Endothelial cell of umbilical vein (primary cell): ENCODE measurements at regions not wholly inside any gene's neighbourhood (a gene's known extent, or its start where the extent isn't known, plus 50 kb on each side); places are given as distances from the start of the nearest gene placed in this dataset.

ENCODE experiments used
- BruUV-seq: library from RNA; stranded (reverse); fragments of 400-500 nt; replicated peaks from 2 replicates; lab custom pipeline; 2021; lab: Mats Ljungman, UMichigan
- CTCF ChIA-PET: fragments of 300-600, 350-600 bp; sonication (Branson Sonifier 250); formaldehyde crosslinking; loops from one replicate; lab custom pipeline; 2021; ENCODE audit warnings: antibody characterized with exemption, inconsistent platforms; lab: Charles Lee
- POLR2A ChIA-PET: fragments of 300-600, 350-600 bp; sonication (Branson Sonifier 250); formaldehyde crosslinking; loops from one replicate; lab custom pipeline; 2021; ENCODE audit warnings: antibody characterized with exemption, inconsistent platforms; lab: Charles Lee
- DNase-seq: peaks from one replicate; pipeline ENCODE4 v3.0.0-alpha.2; 2011; ENCODE audit warnings: low read depth, low spot score
- FAIRE-seq: peaks from 2 replicates; lab custom pipeline; 2011; peaks lifted over from hg19 to GRCh38; lab: Jason Lieb, UNC
- H2AFZ ChIP-seq: 2 replicates; pipeline ENCODE4 v1.6.0; 2012; ENCODE audit warnings: low read depth, low read length, control low read depth, inconsistent platforms
- H3K27ac ChIP-seq: 2 replicates; pipeline ENCODE4 v1.5.1; 2011; ENCODE audit warnings: low read depth, mild to moderate bottlenecking, control low read depth, low read length, moderate library complexity; ENCODE audit not compliant: insufficient read depth
- H3K27me3 ChIP-seq, 2 experiments: 2 replicates each; pipeline versions ENCODE4 v1.6.0 to v1.6.1; 2011; ENCODE audit warnings: low read length in 2 of 2, mixed read lengths in 1 of 2; ENCODE audit not compliant: control insufficient read depth in 2 of 2, insufficient read depth in 2 of 2
- H3K36me3 ChIP-seq, 2 experiments: 2 replicates in 1 of 2; 3 replicates in 1 of 2; pipeline ENCODE4 v1.5.1; 2011; ENCODE audit warnings: low read length in 2 of 2, mild to moderate bottlenecking in 1 of 2, moderate library complexity in 1 of 2; ENCODE audit not compliant: control insufficient read depth in 2 of 2, insufficient read depth in 2 of 2; ENCODE audit errors: extremely low read depth in 1 of 2
- H3K4me1 ChIP-seq: 3 replicates; pipeline ENCODE4 v1.5.1; 2011; ENCODE audit warnings: mild to moderate bottlenecking, low read length; ENCODE audit not compliant: control insufficient read depth, insufficient read depth; ENCODE audit errors: extremely low read depth
- H3K4me2 ChIP-seq: 2 replicates; pipeline ENCODE4 v1.6.1; 2011; ENCODE audit warnings: low read length, control low read depth, mixed read lengths; ENCODE audit not compliant: insufficient read depth
- H3K4me3 ChIP-seq, 3 experiments: fragments of 200-600 bp in 1 of 3; sonication (generic), shearing (Covaris generic) in 1 of 3; replicated peaks in 1 of 3; 2 replicates each; pipeline ENCODE4 v1.5.1; 2011 to 2016; ENCODE audit warnings: control low read depth in 3 of 3, low read length in 3 of 3, mild to moderate bottlenecking in 2 of 3, inconsistent platforms in 1 of 3, low read depth in 1 of 3, moderate library complexity in 1 of 3; ENCODE audit not compliant: insufficient read depth in 1 of 3
- H3K79me2 ChIP-seq: 2 replicates; pipeline ENCODE4 v1.6.0; 2012; ENCODE audit warnings: low read length, inconsistent platforms; ENCODE audit not compliant: control insufficient read depth, insufficient read depth
- H3K9ac ChIP-seq: replicated peaks from 2 replicates; pipeline ENCODE3; 2011; ENCODE audit warnings: low read length, control low read depth; ENCODE audit not compliant: insufficient read depth; ENCODE audit errors: extremely low read depth
- H3K9me1 ChIP-seq: replicated peaks from 3 replicates; pipeline ENCODE4 v1.6.0; 2011; ENCODE audit warnings: mild to moderate bottlenecking, low read length; ENCODE audit not compliant: control insufficient read depth, insufficient read depth; ENCODE audit errors: extremely low read depth
- H3K9me3 ChIP-seq: replicated peaks from 2 replicates; pipeline ENCODE4 v1.5.1; 2012; ENCODE audit warnings: low read length, inconsistent platforms; ENCODE audit not compliant: control insufficient read depth, insufficient read depth
- H4K20me1 ChIP-seq: replicated peaks from 2 replicates; pipeline ENCODE3; 2011; ENCODE audit warnings: mild to moderate bottlenecking, low read length; ENCODE audit not compliant: control insufficient read depth, insufficient read depth; ENCODE audit errors: extremely low read depth
- CTCF ChIP-seq, 2 donors: IDR thresholded peaks; 1 replicate in 1 of 2; 2 replicates in 1 of 2; pipeline ENCODE4 v1.5.1; 2011; ENCODE audit warnings: low read length in 2 of 2, mild to moderate bottlenecking in 2 of 2, moderate library complexity in 2 of 2, control low read depth in 1 of 2, inconsistent platforms in 1 of 2, low read depth in 1 of 2; ENCODE audit not compliant: insufficient read depth in 1 of 2; ENCODE audit errors: extremely low read depth in 1 of 2
- EZH2 ChIP-seq: IDR thresholded peaks from 2 replicates; pipeline ENCODE4 v1.6.1; 2012; ENCODE audit warnings: borderline replicate concordance, low read depth, mild to moderate bottlenecking, moderate library complexity, low read length, inconsistent platforms; ENCODE audit not compliant: severe bottlenecking
- FOS ChIP-seq: IDR thresholded peaks from 2 replicates; pipeline ENCODE4 v1.6.1; 2011; ENCODE audit warnings: mild to moderate bottlenecking, low read length, moderate library complexity, borderline replicate concordance; ENCODE audit not compliant: insufficient read depth
- GATA2 ChIP-seq: IDR thresholded peaks from 2 replicates; pipeline ENCODE4 v1.7.0; 2011; ENCODE audit warnings: low read depth, mild to moderate bottlenecking, moderate library complexity, mixed read lengths, low read length; ENCODE audit not compliant: insufficient read length, insufficient read depth
- JUN ChIP-seq: IDR thresholded peaks from 2 replicates; pipeline ENCODE4 v1.6.1; 2011; ENCODE audit warnings: borderline replicate concordance, low read depth; ENCODE audit not compliant: insufficient read length, insufficient read depth
- MAX ChIP-seq: IDR thresholded peaks from 2 replicates; pipeline ENCODE4 v1.6.1; 2011; ENCODE audit not compliant: insufficient read depth, insufficient read length
- MYC ChIP-seq: IDR thresholded peaks from one replicate; pipeline ENCODE4 v1.6.1; 2011; ENCODE audit warnings: mild to moderate bottlenecking, low read depth, low read length
- POLR2A ChIP-seq: IDR thresholded peaks from 2 replicates; pipeline ENCODE4 v1.6.1; 2012; ENCODE audit warnings: low read depth, mild to moderate bottlenecking, control low read depth, low read length
- dilution Hi-C: fragments of 300-500 bp; cut with MboI; formaldehyde crosslinking; loops from one replicate; pipeline ENCODE4 v1.15.0; 2019; ENCODE audit warnings: low sequenced_read_pairs; ENCODE audit not compliant: extremely low pct_ligation_motif_present
- intact Hi-C: fragments of 100-400 bp; cut with micrococcal nuclease; formaldehyde crosslinking; loops from one replicate; pipeline ENCODE4 v1.10.0; 2022

GRCh38 chr18:76113101-76113500 lies 381.9 kb downstream of the ZNF516 start:
- H3K4me2 ChIP-seq, result no peak overlapping the region
- intact Hi-C loops (no loop called here), dilution Hi-C loops (no loop called here)
- H3K4me1 ChIP-seq, result no peaks in the 10 kb centered on the region
- FAIRE-seq (no peak), DNase-seq (no peak)
- ChIA-PET CTCF (no interaction called here), POLR2A (no interaction called here)
- TF ChIP-seq MYC (no peak), POLR2A (no peak), CTCF (IDR thresholded peaks at IDR 0.05; ENCODE audit: extremely low read depth in 1 of 2, insufficient read depth in 1 of 2, low read depth in 1 of 2, low read length in 2 of 2) (no peak), FOS (no peak), MAX (no peak), JUN (no peak), GATA2 (no peak), EZH2 (no peak)
- H3K27ac ChIP-seq, result no peak overlapping the region
- no peaks in the 10 kb centered on the region for H3K27me3 ChIP-seq
- H3K79me2 ChIP-seq, result no peaks in the 10 kb centered on the region
- no peak overlapping the region for H3K9ac ChIP-seq
- no peak overlapping the region for H2AFZ ChIP-seq
- no peaks in the 10 kb centered on the region for H4K20me1 ChIP-seq
- BruUV-seq, result no TSS peak
- no peak overlapping the region for H3K4me3 ChIP-seq
- H3K36me3 ChIP-seq, result no peaks in the 10 kb centered on the region
- no peaks in the 10 kb centered on the region for H3K9me1 ChIP-seq
- peaks cover 2% of the 10 kb centered on the region for H3K9me3 ChIP-seq
